ENCODE measurements at regions not wholly inside any gene's neighbourhood (a gene's known extent, or its start where the extent isn't known, plus 50 kb on each side); places are given as distances from the start of the nearest gene placed in this dataset.
"Not testable (repeated sequence)": the region's sequence is repeated elsewhere in the genome, so short reads cannot be mapped to it uniquely, and the experiment has no call there.

DNA sequence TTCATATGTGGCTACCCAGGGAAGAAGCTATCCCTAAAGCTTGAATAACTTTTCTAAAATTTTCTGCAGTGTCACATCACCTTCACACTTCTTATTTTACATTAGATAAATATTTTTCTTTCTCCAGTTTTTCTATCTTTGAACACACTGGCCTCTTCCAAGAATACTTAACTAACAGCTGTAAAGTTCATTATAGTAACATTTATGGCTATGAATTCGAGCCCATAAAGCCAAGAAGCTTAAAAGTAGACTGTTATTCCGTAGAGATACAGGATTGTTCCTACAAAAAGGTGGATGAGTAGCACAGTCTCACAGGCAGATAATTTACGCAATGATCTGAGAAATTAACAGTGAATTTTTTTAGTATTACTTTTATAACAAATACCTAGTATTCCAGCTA lies 55.7 kb upstream of the BMP5 start:
- H2AFZ ChIP-seq (ENCODE audit: low read length, unreplicated experiment), result no peak overlapping the region

DNA sequence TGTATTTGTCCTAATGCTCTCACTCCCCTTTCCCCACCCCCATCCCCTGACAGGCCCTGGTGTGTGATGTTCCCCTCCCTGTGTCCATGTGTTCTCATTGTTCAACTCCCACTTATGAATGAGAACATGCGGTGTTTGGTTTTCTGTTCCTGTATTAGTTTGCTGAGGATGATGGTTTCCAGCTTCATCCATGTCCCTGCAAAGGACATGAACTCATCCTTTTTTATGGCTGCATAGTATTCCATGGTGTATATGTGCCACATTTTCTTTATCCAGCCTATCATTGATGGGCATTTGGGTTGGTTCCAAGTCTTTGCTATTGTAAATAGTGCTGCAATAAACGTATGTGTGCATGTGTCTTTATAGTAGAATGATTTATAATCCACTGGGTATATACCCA lies 52.3 kb upstream of the BMP5 start:
- H3K4me1 ChIP-seq (ENCODE audit: control insufficient read depth, insufficient read depth, low read length, unreplicated experiment), result peaks cover 10% of the 10 kb centered on the region
- H3K36me3 ChIP-seq (ENCODE audit: insufficient read depth, low read length); H3K4me3 ChIP-seq (ENCODE audit: low read depth, low read length); H3K79me2 ChIP-seq (ENCODE audit: control insufficient read depth, insufficient read depth, low read length, unreplicated experiment); H3K27ac ChIP-seq (ENCODE audit: low read depth, low read length); H2AFZ ChIP-seq (ENCODE audit: low read length, unreplicated experiment); H3K27me3 ChIP-seq (ENCODE audit: insufficient read depth, low read length): not testable (repeated sequence)

More for the DNA sequence above, 55.7 kb upstream of the BMP5 start:
- H3K79me2 ChIP-seq (ENCODE audit: control insufficient read depth, insufficient read depth, low read length, unreplicated experiment), result no peaks in the 10 kb centered on the region
- no peak overlapping the region for H3K4me3 ChIP-seq (ENCODE audit: low read depth, low read length)
- no peaks in the 10 kb centered on the region for H3K27me3 ChIP-seq (ENCODE audit: insufficient read depth, low read length)
- H3K36me3 ChIP-seq (ENCODE audit: insufficient read depth, low read length), result no peaks in the 10 kb centered on the region
- no peak overlapping the region for H3K27ac ChIP-seq (ENCODE audit: low read depth, low read length)
- H3K4me1 ChIP-seq (ENCODE audit: control insufficient read depth, insufficient read depth, low read length, unreplicated experiment), result no peaks in the 10 kb centered on the region

DNA sequence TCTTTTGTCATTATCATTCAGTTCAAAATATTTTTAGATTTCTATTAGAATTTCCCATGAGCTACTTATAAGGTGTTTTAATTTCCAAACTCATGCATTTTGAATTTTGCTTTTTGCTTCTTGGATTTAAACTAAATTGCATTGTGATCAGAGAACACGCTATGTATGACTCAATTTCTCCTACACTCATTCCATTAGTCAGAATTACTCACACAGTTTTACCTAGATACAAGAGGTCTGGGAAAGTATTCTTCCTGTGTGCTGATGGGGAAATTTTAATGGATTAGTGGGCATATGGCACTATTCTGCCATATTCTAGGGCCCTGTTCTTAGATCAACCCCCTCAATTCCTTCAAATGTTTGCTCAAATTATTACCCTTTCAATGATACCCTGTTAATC lies 49.9 kb upstream of the BMP5 start:
- H3K4me1 ChIP-seq (ENCODE audit: control insufficient read depth, insufficient read depth, low read length, unreplicated experiment), result peaks cover 10% of the 10 kb centered on the region
- H3K27me3 ChIP-seq (ENCODE audit: insufficient read depth, low read length), result no peaks in the 10 kb centered on the region
- H3K4me3 ChIP-seq (ENCODE audit: low read depth, low read length), result no peak overlapping the region
- peak overlapping the region; percentile 72 for H2AFZ ChIP-seq (ENCODE audit: low read length, unreplicated experiment)
- H3K36me3 ChIP-seq (ENCODE audit: insufficient read depth, low read length), result no peaks in the 10 kb centered on the region
- H3K27ac ChIP-seq (ENCODE audit: low read depth, low read length), result peak overlapping the region; percentile 96
- no peaks in the 10 kb centered on the region for H3K79me2 ChIP-seq (ENCODE audit: control insufficient read depth, insufficient read depth, low read length, unreplicated experiment)
